Neural progenitor cell (in vitro differentiated cells): ENCODE measurements at regions not wholly inside any gene's neighbourhood (a gene's known extent, or its start where the extent isn't known, plus 50 kb on each side); places are given as distances from the start of the nearest gene placed in this dataset. TPM values are rescaled to one million over a fixed set of nuclear protein-coding genes. Genes with fewer than 3 reads are reported as not detected.

Experiments
- DNase-seq: peaks from one replicate; pipeline ENCODE4 v3.0.0-alpha.2; 2016; ENCODE audit warnings: low spot score
- H2AFZ ChIP-seq: fragments of 200-600 bp; sonication (generic); replicated peaks from 2 replicates; pipeline ENCODE4 v1.6.1; 2016; ENCODE audit warnings: antibody characterized with exemption
- H3F3A ChIP-seq: fragments of 200-600 bp; sonication (generic); 2 replicates; pipeline ENCODE4 v1.6.1; 2016; ENCODE audit warnings: antibody characterized with exemption, low read depth
- H3K27ac ChIP-seq: fragments of 200-600 bp; sonication (generic); 2 replicates; pipeline ENCODE4 v1.5.1; 2016; ENCODE audit warnings: mild to moderate bottlenecking
- H3K27me3 ChIP-seq: fragments of 200-600 bp; sonication (generic); 2 replicates; pipeline ENCODE4 v1.6.1; 2016; ENCODE audit warnings: mild to moderate bottlenecking, moderate library complexity
- H3K36me3 ChIP-seq: fragments of 200-600 bp; sonication (generic); 2 replicates; pipeline ENCODE4 v1.5.1; 2016
- H3K4me1 ChIP-seq: fragments of 200-600 bp; sonication (generic); 2 replicates; pipeline ENCODE4 v1.6.1; 2016; ENCODE audit warnings: mixed run types
- H3K4me2 ChIP-seq: fragments of 200-600 bp; sonication (generic); 2 replicates; pipeline ENCODE4 v1.6.1; 2016
- H3K4me3 ChIP-seq: fragments of 200-600 bp; sonication (generic); 2 replicates; pipeline ENCODE4 v1.5.1; 2016
- H3K79me2 ChIP-seq: fragments of 200-600 bp; sonication (generic); 2 replicates; pipeline ENCODE4 v1.6.1; 2016; ENCODE audit warnings: low read depth
- H3K9ac ChIP-seq: fragments of 200-600 bp; sonication (generic); 2 replicates; pipeline ENCODE4 v1.6.1; 2016
- H3K9me3 ChIP-seq: fragments of 200-600 bp; sonication (generic); 2 replicates; pipeline ENCODE4 v1.5.1; 2016; ENCODE audit warnings: low read depth
- H4K20me1 ChIP-seq: fragments of 200-600 bp; sonication (generic); 2 replicates; pipeline ENCODE4 v1.6.1; 2016; ENCODE audit warnings: low read depth
- H3K27ac Mint-ChIP-seq: 3 replicates; pipeline ENCODE4 v1.8.0; 2021; ENCODE audit warnings: mixed read lengths
- H3K27me3 Mint-ChIP-seq: 2 replicates; pipeline ENCODE4 v1.8.0; 2022; ENCODE audit warnings: low read depth, mild to moderate bottlenecking, inconsistent platforms, moderate library complexity, mixed read lengths; ENCODE audit not compliant: insufficient read depth
- H3K36me3 Mint-ChIP-seq: 3 replicates; pipeline ENCODE4 v1.8.0; 2021; ENCODE audit warnings: mixed read lengths
- H3K4me1 Mint-ChIP-seq: 3 replicates; pipeline ENCODE4 v1.8.0; 2021; ENCODE audit warnings: mixed read lengths
- H3K4me3 Mint-ChIP-seq: 3 replicates; pipeline ENCODE4 v1.8.0; 2021; ENCODE audit warnings: mild to moderate bottlenecking, moderate library complexity, mixed read lengths
- H3K9me3 Mint-ChIP-seq: 3 replicates; pipeline ENCODE4 v1.8.0; 2020; ENCODE audit warnings: mixed read lengths
- CTCF ChIP-seq: fragments of 200-600 bp; sonication (generic); IDR thresholded peaks from 2 replicates; pipeline ENCODE4 v1.5.1; 2017; ENCODE audit warnings: antibody characterized with exemption, mild to moderate bottlenecking
- EZH2 ChIP-seq: fragments of 200-600 bp; sonication (generic); IDR thresholded peaks from 2 replicates; pipeline ENCODE4 v1.6.1; 2017; ENCODE audit warnings: antibody characterized with exemption, mild to moderate bottlenecking, moderate library complexity
- EZH2phosphoT487 ChIP-seq: fragments of 200-600 bp; sonication (generic); IDR thresholded peaks from 2 replicates; pipeline ENCODE4 v1.6.1; 2017; ENCODE audit warnings: antibody characterized with exemption
- small RNA-seq: library from RNA; depleted of rRNA; stranded (forward); fragments of <200 nt; gene quantifications from one replicate; pipeline ENCODE3, GENCODE V24; 2015

- H3K36me3 ChIP-seq, result no peaks in the 10 kb centered on the region
- H3F3A ChIP-seq, result no peaks in the 10 kb centered on the region
- H4K20me1 ChIP-seq, result no peaks in the 10 kb centered on the region
- TF ChIP-seq EZH2phosphoT487 (no peak), EZH2 (no peak), CTCF (no peak)
- H3K27me3 ChIP-seq, result no peaks in the 10 kb centered on the region
- H3K4me3 ChIP-seq, result no peak overlapping the region
- H3K9ac ChIP-seq, result no peak overlapping the region
- no peaks in the 10 kb centered on the region for H3K4me1 ChIP-seq
- H3K4me3 Mint-ChIP-seq, result no peak overlapping the region
- no peak overlapping the region for H3K4me2 ChIP-seq
- no peak overlapping the region for H3K27ac ChIP-seq
- H3K79me2 ChIP-seq, result no peaks in the 10 kb centered on the region
- no peaks in the 10 kb centered on the region for H3K36me3 Mint-ChIP-seq
- no peak overlapping the region for H2AFZ ChIP-seq
- no peaks in the 10 kb centered on the region for H3K9me3 Mint-ChIP-seq
- H3K27me3 Mint-ChIP-seq, result no peaks in the 10 kb centered on the region
- no peaks in the 10 kb centered on the region for H3K9me3 ChIP-seq
- no peak for DNase-seq
- no peak overlapping the region for H3K27ac Mint-ChIP-seq
- no peaks in the 10 kb centered on the region for H3K4me1 Mint-ChIP-seq
Measured at GRCh38 chr15:86028961-86029360, 50.7 kb upstream of the AGBL1 start.

Small RNA genes in the stretch of these regions (small RNA-seq; reads per million reads assigned to genes)
- gene AC104229.1, result not detected
